ENCODE measurements at regions not wholly inside any gene's neighbourhood (a gene's known extent, or its start where the extent isn't known, plus 50 kb on each side); places are given as distances from the start of the nearest gene placed in this dataset.

- TF ChIP-seq CTCF (IDR thresholded peaks at IDR 0.05) (no peak), EZH2 (IDR thresholded peaks at IDR 0.05) (no peak), EZH2phosphoT487 (IDR thresholded peaks at IDR 0.05) (no peak)
Observed at GRCh38 chr20:51262240-51262639, 239.3 kb upstream of the KCNG1 start.
